ENCODE measurements at regions not wholly inside any gene's neighbourhood (a gene's known extent, or its start where the extent isn't known, plus 50 kb on each side); places are given as distances from the start of the nearest gene placed in this dataset.

- DNase-seq (ENCODE audit: low spot score): no peak
Observed at GRCh38 chr4:35038079-35038805, 1206.1 kb downstream of the ARAP2 start.

GRCh38 chr4:35038845-35039244 is 1205.5 kb downstream of the ARAP2 start:
- DNase-seq (ENCODE audit: low spot score): no peak

- no peak for DNase-seq (ENCODE audit: low spot score)
Observed at GRCh38 chr4:35052546-35052945, 1191.8 kb downstream of the ARAP2 start.

GRCh38 chr4:35063031-35063570 is 1181.2 kb downstream of the ARAP2 start:
- no peak for DNase-seq (ENCODE audit: low spot score)

- no peak for DNase-seq (ENCODE audit: low spot score)
Observed at GRCh38 chr4:35066406-35066805, 1177.9 kb downstream of the ARAP2 start.

- no peak for DNase-seq (ENCODE audit: low spot score)
Observed at GRCh38 chr4:35080799-35081198, 1163.5 kb downstream of the ARAP2 start.

GRCh38 chr4:35087218-35087617 is 1157.1 kb downstream of the ARAP2 start:
- no peak for DNase-seq (ENCODE audit: low spot score)

GRCh38 chr4:35100932-35101331 is 1143.4 kb downstream of the ARAP2 start:
- no peak for DNase-seq (ENCODE audit: low spot score)

GRCh38 chr4:35102066-35102465 is 1142.2 kb downstream of the ARAP2 start:
- no peak for DNase-seq (ENCODE audit: low spot score)

GRCh38 chr4:35105486-35105885 is 1138.8 kb downstream of the ARAP2 start:
- DNase-seq (ENCODE audit: low spot score): no peak

- DNase-seq (ENCODE audit: low spot score): no peak
Observed at GRCh38 chr4:35106091-35106734, 1138.1 kb downstream of the ARAP2 start.

GRCh38 chr4:35124106-35124505 is 1120.2 kb downstream of the ARAP2 start:
- no peak for DNase-seq (ENCODE audit: low spot score)

- DNase-seq (ENCODE audit: low spot score): no peak
Observed at GRCh38 chr4:35125995-35126712, 1118.2 kb downstream of the ARAP2 start.

GRCh38 chr4:35138449-35138848 is 1105.9 kb downstream of the ARAP2 start:
- no peak for DNase-seq (ENCODE audit: low spot score)

GRCh38 chr4:35147761-35148160 is 1096.6 kb downstream of the ARAP2 start:
- no peak for DNase-seq (ENCODE audit: low spot score)

- no peak for DNase-seq (ENCODE audit: low spot score)
Observed at GRCh38 chr4:35151816-35152572, 1092.3 kb downstream of the ARAP2 start.

- no peak for DNase-seq (ENCODE audit: low spot score)
Observed at GRCh38 chr4:35163168-35163567, 1081.1 kb downstream of the ARAP2 start.

- no peak for DNase-seq (ENCODE audit: low spot score)
Observed at GRCh38 chr4:35164063-35164462, 1080.3 kb downstream of the ARAP2 start.

- no peak for DNase-seq (ENCODE audit: low spot score)
Observed at GRCh38 chr4:35166466-35166865, 1077.8 kb downstream of the ARAP2 start.

- no peak for DNase-seq (ENCODE audit: low spot score)
Observed at GRCh38 chr4:35167385-35167784, 1076.9 kb downstream of the ARAP2 start.

GRCh38 chr4:35175487-35175886 is 1068.8 kb downstream of the ARAP2 start:
- no peak for DNase-seq (ENCODE audit: low spot score)

- DNase-seq (ENCODE audit: low spot score): no peak
Observed at GRCh38 chr4:35175894-35176293, 1068.4 kb downstream of the ARAP2 start.
